GM23338 (cell line): ENCODE measurements at regions not wholly inside any gene's neighbourhood (a gene's known extent, or its start where the extent isn't known, plus 50 kb on each side); places are given as distances from the start of the nearest gene placed in this dataset.

Experiments used
- ATAC-seq: fragments of 200-7000 bp; cut with Tn5 transposase; 3 replicates; pipeline ENCODE4 v1.9.1; 2020
- DNase-seq: peaks from one replicate; pipeline ENCODE4 v3.0.0-alpha.2; 2015; ENCODE audit warnings: low spot score
- H2AFZ ChIP-seq: fragments of 200-600 bp; sonication (generic); 2 replicates; pipeline ENCODE4 v1.8.0; 2016; ENCODE audit warnings: antibody characterized with exemption, mild to moderate bottlenecking, moderate library complexity
- H3F3A ChIP-seq: fragments of 200-600 bp; sonication (generic); replicated peaks from 2 replicates; pipeline ENCODE4 v1.8.0; 2017; ENCODE audit warnings: antibody characterized with exemption, mixed run types, low read depth
- H3K27ac ChIP-seq: fragments of 200-600 bp; sonication (generic); 2 replicates; pipeline ENCODE4 v1.6.1; 2016; ENCODE audit warnings: low read depth
- H3K27me3 ChIP-seq: fragments of 200-600 bp; sonication (generic); 2 replicates; pipeline ENCODE4 v1.8.0; 2016; ENCODE audit warnings: mild to moderate bottlenecking, mixed run types, moderate library complexity; ENCODE audit not compliant: insufficient read depth
- H3K36me3 ChIP-seq: fragments of 200-600 bp; sonication (generic); 2 replicates; pipeline ENCODE4 v1.8.0; 2016; ENCODE audit warnings: mild to moderate bottlenecking; ENCODE audit not compliant: insufficient read depth
- H3K4me1 ChIP-seq: fragments of 200-600 bp; sonication (generic); 2 replicates; pipeline ENCODE4 v1.8.0; 2016; ENCODE audit warnings: mild to moderate bottlenecking, moderate library complexity; ENCODE audit not compliant: insufficient read depth
- H3K4me2 ChIP-seq: fragments of 200-600 bp; sonication (generic); 2 replicates; pipeline ENCODE4 v1.7.1; 2017; ENCODE audit warnings: mixed run types
- H3K4me3 ChIP-seq: fragments of 200-600 bp; sonication (generic); 2 replicates; pipeline ENCODE4 v1.6.1; 2016; ENCODE audit warnings: mixed run types
- H3K79me2 ChIP-seq: fragments of 200-600 bp; sonication (generic); replicated peaks from 2 replicates; pipeline ENCODE4 v1.8.0; 2017; ENCODE audit warnings: mild to moderate bottlenecking; ENCODE audit not compliant: insufficient read depth
- H3K9me2 ChIP-seq: fragments of 200-600 bp; sonication (generic); 2 replicates; pipeline ENCODE4 v1.8.0; 2017; ENCODE audit not compliant: insufficient read depth
- H4K20me1 ChIP-seq: fragments of 200-600 bp; sonication (generic); replicated peaks from 2 replicates; pipeline ENCODE4 v1.8.0; 2017; ENCODE audit warnings: mild to moderate bottlenecking; ENCODE audit not compliant: insufficient read depth
- H3K27ac Mint-ChIP-seq: 2 replicates; pipeline ENCODE4 v1.8.0; 2020; ENCODE audit warnings: inconsistent platforms, mild to moderate bottlenecking, moderate library complexity, mixed read lengths
- H3K27me3 Mint-ChIP-seq: 3 replicates; pipeline ENCODE4 v1.8.0; 2022; ENCODE audit warnings: low read depth, mild to moderate bottlenecking, moderate library complexity, mixed read lengths, inconsistent platforms; ENCODE audit not compliant: insufficient read depth, poor library complexity
- H3K36me3 Mint-ChIP-seq: 3 replicates; pipeline ENCODE4 v1.8.0; 2021; ENCODE audit warnings: low read depth, mild to moderate bottlenecking, inconsistent platforms, moderate library complexity, mixed read lengths
- H3K4me1 Mint-ChIP-seq: 3 replicates; pipeline ENCODE4 v1.8.0; 2020; ENCODE audit warnings: mild to moderate bottlenecking, inconsistent platforms, mixed read lengths
- H3K4me3 Mint-ChIP-seq: 3 replicates; pipeline ENCODE4 v1.8.0; 2021; ENCODE audit warnings: moderate library complexity, mild to moderate bottlenecking, inconsistent platforms, mixed read lengths
- H3K9me3 Mint-ChIP-seq: 3 replicates; pipeline ENCODE4 v1.8.0; 2020; ENCODE audit warnings: moderate library complexity, mild to moderate bottlenecking, inconsistent platforms, mixed read lengths
- CREB1 ChIP-seq: fragments of 250-450 bp; sonication (Bioruptor Pico); IDR thresholded peaks from 2 replicates; pipeline ENCODE4 v1.5.0; 2020; ENCODE audit warnings: low read depth, mild to moderate bottlenecking, moderate library complexity
- EZH2 ChIP-seq: fragments of 200-600 bp; sonication (generic); IDR thresholded peaks from one replicate; pipeline ENCODE4 v1.8.0; 2017; ENCODE audit warnings: antibody characterized with exemption, mild to moderate bottlenecking, low read depth; ENCODE audit not compliant: unreplicated experiment
- EZH2phosphoT487 ChIP-seq: fragments of 200-600 bp; sonication (generic); IDR thresholded peaks from one replicate; pipeline ENCODE4 v1.8.1; 2018; ENCODE audit warnings: antibody characterized with exemption; ENCODE audit not compliant: unreplicated experiment
- JUNB ChIP-seq: IDR thresholded peaks from one replicate; pipeline ENCODE4 v1.6.1; 2016; ENCODE audit warnings: antibody characterized with exemption; ENCODE audit not compliant: unreplicated experiment
- NANOG ChIP-seq: IDR thresholded peaks from 2 replicates; pipeline ENCODE4 v1.6.1; 2016; ENCODE audit warnings: antibody characterized with exemption, borderline replicate concordance
- POLR2AphosphoS5 ChIP-seq: IDR thresholded peaks from 2 replicates; pipeline ENCODE4 v1.6.1; 2016; ENCODE audit warnings: antibody characterized with exemption, low read depth
- STAT1 ChIP-seq: IDR thresholded peaks from one replicate; pipeline ENCODE4 v1.6.1; 2016; ENCODE audit warnings: antibody characterized with exemption; ENCODE audit not compliant: unreplicated experiment
- ZNF114 ChIP-seq: fragments of 250-450 bp; sonication (Bioruptor Pico); IDR thresholded peaks from 2 replicates; pipeline ENCODE4 v1.5.0; 2020; ENCODE audit warnings: mild to moderate bottlenecking, moderate library complexity
- ZNF331 ChIP-seq: fragments of 250-450 bp; sonication (Bioruptor Pico); IDR thresholded peaks from 2 replicates; pipeline ENCODE4 v1.5.0; 2020; ENCODE audit warnings: low read depth, mild to moderate bottlenecking, moderate library complexity
- TF ChIP-seq, protein P1 (sequence below): fragments of 250-450 bp; sonication (Bioruptor Pico); IDR thresholded peaks from 2 replicates; pipeline ENCODE4 v1.5.0; 2020; ENCODE audit warnings: mild to moderate bottlenecking, moderate library complexity
- TF ChIP-seq, protein P2 (sequence below), 2 experiments: fragments of 200-600 bp in 1 of 2; sonication (generic) in 1 of 2; conservative IDR thresholded peaks; 2 replicates each; pipeline versions ENCODE4 v1.5.1 to v1.6.1; 2016 to 2017; ENCODE audit warnings: antibody characterized with exemption in 2 of 2, low read depth in 2 of 2, mild to moderate bottlenecking in 2 of 2, moderate library complexity in 1 of 2
- TF ChIP-seq, protein P3 (sequence below): IDR thresholded peaks from one replicate; pipeline ENCODE4 v1.6.1; 2018; ENCODE audit warnings: antibody characterized with exemption; ENCODE audit not compliant: unreplicated experiment
- TF ChIP-seq, protein P4 (sequence below): IDR thresholded peaks from 2 replicates; pipeline ENCODE4 v1.6.1; 2016; ENCODE audit warnings: antibody characterized with exemption

DNA sequence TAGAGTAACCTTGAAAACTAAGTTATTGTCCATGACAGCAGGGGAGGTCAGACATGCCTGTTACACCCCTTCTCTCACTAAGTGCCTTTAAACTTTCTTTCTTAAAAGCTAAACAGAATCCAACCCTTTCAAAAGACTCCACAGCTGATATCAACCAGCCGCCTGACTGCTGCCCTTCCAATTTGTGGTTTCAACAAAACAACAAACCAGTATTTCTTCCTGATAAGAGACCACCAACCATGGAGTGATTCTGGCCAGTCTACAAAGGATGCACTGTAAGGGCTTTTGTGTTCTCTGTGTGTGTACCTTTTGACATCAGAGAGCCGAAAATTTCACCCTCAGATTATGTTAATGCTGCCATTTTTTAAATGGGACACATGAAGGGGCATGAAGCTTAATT is 1204.2 kb downstream of the ROBO2 start:
- H3K27ac Mint-ChIP-seq = no peak overlapping the region
- DNase-seq (no peak), ATAC-seq (no peak)
- Histone ChIP-seq H3K27me3 (no peaks in the 10 kb centered on the region), H3K27ac (no peak overlapping the region), H4K20me1 (no peaks in the 10 kb centered on the region), H3K79me2 (no peaks in the 10 kb centered on the region), H3F3A (no peaks in the 10 kb centered on the region), H3K4me2 (no peak overlapping the region), H2AFZ (no peak overlapping the region), H3K36me3 (peaks cover 12% of the 10 kb centered on the region), H3K9me2 (no peaks in the 10 kb centered on the region), H3K4me3 (no peak overlapping the region), H3K4me1 (peaks cover under 1% of the 10 kb centered on the region; the same call in 1 of the 2 replicates)
- H3K36me3 Mint-ChIP-seq = peaks cover 30% of the 10 kb centered on the region; the same call in 2 of the 3 replicates
- H3K4me1 Mint-ChIP-seq = 0 out of 3 replicates have a peak, but pooled peaks cover 2% of the 10 kb centered on the region
- H3K4me3 Mint-ChIP-seq = no peak overlapping the region
- H3K9me3 Mint-ChIP-seq = peaks cover 32% of the 10 kb centered on the region
- peaks cover 1% of the 10 kb centered on the region for H3K27me3 Mint-ChIP-seq
- no peak for TF ChIP-seq ZNF114 (CRISPR knock-in tag)
- no peak for TF ChIP-seq JUNB
- TF ChIP-seq EZH2phosphoT487 = no peak
- no peak for TF ChIP-seq EZH2
- TF ChIP-seq, protein P1, sequence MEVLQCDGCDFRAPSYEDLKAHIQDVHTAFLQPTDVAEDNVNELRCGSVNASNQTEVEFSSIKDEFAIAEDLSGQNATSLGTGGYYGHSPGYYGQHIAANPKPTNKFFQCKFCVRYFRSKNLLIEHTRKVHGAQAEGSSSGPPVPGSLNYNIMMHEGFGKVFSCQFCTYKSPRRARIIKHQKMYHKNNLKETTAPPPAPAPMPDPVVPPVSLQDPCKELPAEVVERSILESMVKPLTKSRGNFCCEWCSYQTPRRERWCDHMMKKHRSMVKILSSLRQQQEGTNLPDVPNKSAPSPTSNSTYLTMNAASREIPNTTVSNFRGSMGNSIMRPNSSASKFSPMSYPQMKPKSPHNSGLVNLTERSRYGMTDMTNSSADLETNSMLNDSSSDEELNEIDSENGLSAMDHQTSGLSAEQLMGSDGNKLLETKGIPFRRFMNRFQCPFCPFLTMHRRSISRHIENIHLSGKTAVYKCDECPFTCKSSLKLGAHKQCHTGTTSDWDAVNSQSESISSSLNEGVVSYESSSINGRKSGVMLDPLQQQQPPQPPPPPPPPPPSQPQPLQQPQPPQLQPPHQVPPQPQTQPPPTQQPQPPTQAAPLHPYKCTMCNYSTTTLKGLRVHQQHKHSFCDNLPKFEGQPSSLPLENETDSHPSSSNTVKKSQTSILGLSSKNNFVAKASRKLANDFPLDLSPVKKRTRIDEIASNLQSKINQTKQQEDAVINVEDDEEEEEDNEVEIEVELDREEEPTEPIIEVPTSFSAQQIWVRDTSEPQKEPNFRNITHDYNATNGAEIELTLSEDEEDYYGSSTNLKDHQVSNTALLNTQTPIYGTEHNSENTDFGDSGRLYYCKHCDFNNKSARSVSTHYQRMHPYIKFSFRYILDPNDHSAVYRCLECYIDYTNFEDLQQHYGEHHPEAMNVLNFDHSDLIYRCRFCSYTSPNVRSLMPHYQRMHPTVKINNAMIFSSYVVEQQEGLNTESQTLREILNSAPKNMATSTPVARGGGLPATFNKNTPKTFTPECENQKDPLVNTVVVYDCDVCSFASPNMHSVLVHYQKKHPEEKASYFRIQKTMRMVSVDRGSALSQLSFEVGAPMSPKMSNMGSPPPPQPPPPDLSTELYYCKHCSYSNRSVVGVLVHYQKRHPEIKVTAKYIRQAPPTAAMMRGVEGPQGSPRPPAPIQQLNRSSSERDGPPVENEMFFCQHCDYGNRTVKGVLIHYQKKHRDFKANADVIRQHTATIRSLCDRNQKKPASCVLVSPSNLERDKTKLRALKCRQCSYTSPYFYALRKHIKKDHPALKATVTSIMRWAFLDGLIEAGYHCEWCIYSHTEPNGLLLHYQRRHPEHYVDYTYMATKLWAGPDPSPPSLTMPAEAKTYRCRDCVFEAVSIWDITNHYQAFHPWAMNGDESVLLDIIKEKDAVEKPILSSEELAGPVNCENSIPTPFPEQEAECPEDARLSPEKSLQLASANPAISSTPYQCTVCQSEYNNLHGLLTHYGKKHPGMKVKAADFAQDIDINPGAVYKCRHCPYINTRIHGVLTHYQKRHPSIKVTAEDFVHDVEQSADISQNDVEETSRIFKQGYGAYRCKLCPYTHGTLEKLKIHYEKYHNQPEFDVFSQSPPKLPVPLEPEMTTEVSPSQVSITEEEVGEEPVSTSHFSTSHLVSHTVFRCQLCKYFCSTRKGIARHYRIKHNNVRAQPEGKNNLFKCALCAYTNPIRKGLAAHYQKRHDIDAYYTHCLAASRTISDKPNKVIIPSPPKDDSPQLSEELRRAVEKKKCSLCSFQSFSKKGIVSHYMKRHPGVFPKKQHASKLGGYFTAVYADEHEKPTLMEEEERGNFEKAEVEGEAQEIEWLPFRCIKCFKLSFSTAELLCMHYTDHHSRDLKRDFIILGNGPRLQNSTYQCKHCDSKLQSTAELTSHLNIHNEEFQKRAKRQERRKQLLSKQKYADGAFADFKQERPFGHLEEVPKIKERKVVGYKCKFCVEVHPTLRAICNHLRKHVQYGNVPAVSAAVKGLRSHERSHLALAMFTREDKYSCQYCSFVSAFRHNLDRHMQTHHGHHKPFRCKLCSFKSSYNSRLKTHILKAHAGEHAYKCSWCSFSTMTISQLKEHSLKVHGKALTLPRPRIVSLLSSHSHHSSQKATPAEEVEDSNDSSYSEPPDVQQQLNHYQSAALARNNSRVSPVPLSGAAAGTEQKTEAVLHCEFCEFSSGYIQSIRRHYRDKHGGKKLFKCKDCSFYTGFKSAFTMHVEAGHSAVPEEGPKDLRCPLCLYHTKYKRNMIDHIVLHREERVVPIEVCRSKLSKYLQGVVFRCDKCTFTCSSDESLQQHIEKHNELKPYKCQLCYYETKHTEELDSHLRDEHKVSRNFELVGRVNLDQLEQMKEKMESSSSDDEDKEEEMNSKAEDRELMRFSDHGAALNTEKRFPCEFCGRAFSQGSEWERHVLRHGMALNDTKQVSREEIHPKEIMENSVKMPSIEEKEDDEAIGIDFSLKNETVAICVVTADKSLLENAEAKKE = no peak
- TF ChIP-seq ZNF331 (CRISPR knock-in tag) = no peak
- no peak for TF ChIP-seq POLR2AphosphoS5
- TF ChIP-seq, protein P2, sequence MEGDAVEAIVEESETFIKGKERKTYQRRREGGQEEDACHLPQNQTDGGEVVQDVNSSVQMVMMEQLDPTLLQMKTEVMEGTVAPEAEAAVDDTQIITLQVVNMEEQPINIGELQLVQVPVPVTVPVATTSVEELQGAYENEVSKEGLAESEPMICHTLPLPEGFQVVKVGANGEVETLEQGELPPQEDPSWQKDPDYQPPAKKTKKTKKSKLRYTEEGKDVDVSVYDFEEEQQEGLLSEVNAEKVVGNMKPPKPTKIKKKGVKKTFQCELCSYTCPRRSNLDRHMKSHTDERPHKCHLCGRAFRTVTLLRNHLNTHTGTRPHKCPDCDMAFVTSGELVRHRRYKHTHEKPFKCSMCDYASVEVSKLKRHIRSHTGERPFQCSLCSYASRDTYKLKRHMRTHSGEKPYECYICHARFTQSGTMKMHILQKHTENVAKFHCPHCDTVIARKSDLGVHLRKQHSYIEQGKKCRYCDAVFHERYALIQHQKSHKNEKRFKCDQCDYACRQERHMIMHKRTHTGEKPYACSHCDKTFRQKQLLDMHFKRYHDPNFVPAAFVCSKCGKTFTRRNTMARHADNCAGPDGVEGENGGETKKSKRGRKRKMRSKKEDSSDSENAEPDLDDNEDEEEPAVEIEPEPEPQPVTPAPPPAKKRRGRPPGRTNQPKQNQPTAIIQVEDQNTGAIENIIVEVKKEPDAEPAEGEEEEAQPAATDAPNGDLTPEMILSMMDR (conservative IDR thresholded peaks at IDR 0.05; ENCODE audit: low read depth in 2 of 2) = no peak
- TF ChIP-seq CREB1 (CRISPR knock-in tag) = no peak
- TF ChIP-seq, protein P3, sequence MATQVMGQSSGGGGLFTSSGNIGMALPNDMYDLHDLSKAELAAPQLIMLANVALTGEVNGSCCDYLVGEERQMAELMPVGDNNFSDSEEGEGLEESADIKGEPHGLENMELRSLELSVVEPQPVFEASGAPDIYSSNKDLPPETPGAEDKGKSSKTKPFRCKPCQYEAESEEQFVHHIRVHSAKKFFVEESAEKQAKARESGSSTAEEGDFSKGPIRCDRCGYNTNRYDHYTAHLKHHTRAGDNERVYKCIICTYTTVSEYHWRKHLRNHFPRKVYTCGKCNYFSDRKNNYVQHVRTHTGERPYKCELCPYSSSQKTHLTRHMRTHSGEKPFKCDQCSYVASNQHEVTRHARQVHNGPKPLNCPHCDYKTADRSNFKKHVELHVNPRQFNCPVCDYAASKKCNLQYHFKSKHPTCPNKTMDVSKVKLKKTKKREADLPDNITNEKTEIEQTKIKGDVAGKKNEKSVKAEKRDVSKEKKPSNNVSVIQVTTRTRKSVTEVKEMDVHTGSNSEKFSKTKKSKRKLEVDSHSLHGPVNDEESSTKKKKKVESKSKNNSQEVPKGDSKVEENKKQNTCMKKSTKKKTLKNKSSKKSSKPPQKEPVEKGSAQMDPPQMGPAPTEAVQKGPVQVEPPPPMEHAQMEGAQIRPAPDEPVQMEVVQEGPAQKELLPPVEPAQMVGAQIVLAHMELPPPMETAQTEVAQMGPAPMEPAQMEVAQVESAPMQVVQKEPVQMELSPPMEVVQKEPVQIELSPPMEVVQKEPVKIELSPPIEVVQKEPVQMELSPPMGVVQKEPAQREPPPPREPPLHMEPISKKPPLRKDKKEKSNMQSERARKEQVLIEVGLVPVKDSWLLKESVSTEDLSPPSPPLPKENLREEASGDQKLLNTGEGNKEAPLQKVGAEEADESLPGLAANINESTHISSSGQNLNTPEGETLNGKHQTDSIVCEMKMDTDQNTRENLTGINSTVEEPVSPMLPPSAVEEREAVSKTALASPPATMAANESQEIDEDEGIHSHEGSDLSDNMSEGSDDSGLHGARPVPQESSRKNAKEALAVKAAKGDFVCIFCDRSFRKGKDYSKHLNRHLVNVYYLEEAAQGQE = no peak
- no peak for TF ChIP-seq STAT1
- TF ChIP-seq, protein P4, sequence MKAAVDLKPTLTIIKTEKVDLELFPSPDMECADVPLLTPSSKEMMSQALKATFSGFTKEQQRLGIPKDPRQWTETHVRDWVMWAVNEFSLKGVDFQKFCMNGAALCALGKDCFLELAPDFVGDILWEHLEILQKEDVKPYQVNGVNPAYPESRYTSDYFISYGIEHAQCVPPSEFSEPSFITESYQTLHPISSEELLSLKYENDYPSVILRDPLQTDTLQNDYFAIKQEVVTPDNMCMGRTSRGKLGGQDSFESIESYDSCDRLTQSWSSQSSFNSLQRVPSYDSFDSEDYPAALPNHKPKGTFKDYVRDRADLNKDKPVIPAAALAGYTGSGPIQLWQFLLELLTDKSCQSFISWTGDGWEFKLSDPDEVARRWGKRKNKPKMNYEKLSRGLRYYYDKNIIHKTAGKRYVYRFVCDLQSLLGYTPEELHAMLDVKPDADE = no peak
- no peak for TF ChIP-seq NANOG
